SU-DHL-6 (cell line): ENCODE measurements at regions not wholly inside any gene's neighbourhood (a gene's known extent, or its start where the extent isn't known, plus 50 kb on each side); places are given as distances from the start of the nearest gene placed in this dataset.

ENCODE experiments used
- H2AFZ ChIP-seq: fragments of 200-600 bp; sonication (generic); 2 replicates; pipeline ENCODE4 v1.6.1; 2014; ENCODE audit warnings: low read depth, mild to moderate bottlenecking, moderate library complexity, mixed read lengths, antibody characterized with exemption, low read length; ENCODE audit not compliant: severe bottlenecking
- H3F3A ChIP-seq: fragments of 200-600 bp; shearing (Covaris generic); 2 replicates; pipeline ENCODE4 v1.6.0; 2016; ENCODE audit warnings: antibody characterized with exemption, mild to moderate bottlenecking; ENCODE audit not compliant: insufficient read depth
- H3K27ac ChIP-seq: fragments of 200-600 bp; sonication (generic); 2 replicates; pipeline ENCODE4 v1.5.1; 2016; ENCODE audit warnings: low read depth, mild to moderate bottlenecking, low read length, moderate library complexity, mixed read lengths
- H3K27me3 ChIP-seq: fragments of 200-600 bp; sonication (generic), shearing (Covaris generic); 2 replicates; pipeline ENCODE4 v1.6.0; 2014; ENCODE audit warnings: mild to moderate bottlenecking, low read length
- H3K36me3 ChIP-seq: fragments of 200-600 bp; sonication (generic); 2 replicates; pipeline ENCODE4 v1.6.1; 2014; ENCODE audit warnings: mild to moderate bottlenecking, low read length, mixed read lengths
- H3K4me2 ChIP-seq: fragments of 300-600, 200-600 bp; shearing (Covaris generic), sonication (generic); 2 replicates; pipeline ENCODE4 v1.6.0; 2014; ENCODE audit warnings: low read length, low read depth, mild to moderate bottlenecking; ENCODE audit not compliant: poor library complexity, severe bottlenecking
- H3K4me3 ChIP-seq: fragments of 200-600 bp; sonication (generic); 2 replicates; pipeline ENCODE4 v1.5.1; 2014; ENCODE audit warnings: antibody characterized with exemption, low read length, mild to moderate bottlenecking, mixed read lengths; ENCODE audit not compliant: insufficient read depth, poor library complexity, severe bottlenecking
- H3K79me2 ChIP-seq: fragments of 200-600 bp; sonication (generic); 2 replicates; pipeline ENCODE4 v1.6.1; 2014; ENCODE audit warnings: mild to moderate bottlenecking, low read length, moderate library complexity; ENCODE audit not compliant: insufficient read depth
- H3K9ac ChIP-seq: fragments of 200-600 bp; sonication (generic); 2 replicates; pipeline ENCODE4 v1.7.0; 2014; ENCODE audit warnings: mild to moderate bottlenecking, low read length
- H3K9me2 ChIP-seq: fragments of 200-600 bp; sonication (generic); replicated peaks from 2 replicates; pipeline ENCODE4 v1.6.1; 2014; ENCODE audit warnings: low read length; ENCODE audit not compliant: insufficient read depth
- H3K9me3 ChIP-seq: fragments of 200-600 bp; sonication (generic); 2 replicates; pipeline ENCODE4 v1.6.1; 2014; ENCODE audit warnings: low read length, mixed read lengths; ENCODE audit not compliant: insufficient read depth
- H4K20me1 ChIP-seq: fragments of 200-600 bp; sonication (generic); 2 replicates; pipeline ENCODE4 v1.6.1; 2014; ENCODE audit warnings: low read depth, mild to moderate bottlenecking, antibody characterized with exemption, low read length, moderate library complexity, mixed read lengths
- EZH2phosphoT487 ChIP-seq: fragments of 200-600 bp; sonication (generic), shearing (Covaris generic); conservative IDR thresholded peaks from 2 replicates; pipeline ENCODE4 v1.6.1; 2018; ENCODE audit warnings: mild to moderate bottlenecking, antibody characterized with exemption, low read length, moderate library complexity, mixed read lengths
- TF ChIP-seq, protein P1 (sequence below): fragments of 200-600 bp; sonication (generic); IDR thresholded peaks from one replicate; pipeline ENCODE4 v1.5.1; 2017; ENCODE audit warnings: antibody characterized with exemption, mild to moderate bottlenecking, low read length, moderate library complexity; ENCODE audit not compliant: insufficient read depth, poor library complexity, severe bottlenecking

DNA sequence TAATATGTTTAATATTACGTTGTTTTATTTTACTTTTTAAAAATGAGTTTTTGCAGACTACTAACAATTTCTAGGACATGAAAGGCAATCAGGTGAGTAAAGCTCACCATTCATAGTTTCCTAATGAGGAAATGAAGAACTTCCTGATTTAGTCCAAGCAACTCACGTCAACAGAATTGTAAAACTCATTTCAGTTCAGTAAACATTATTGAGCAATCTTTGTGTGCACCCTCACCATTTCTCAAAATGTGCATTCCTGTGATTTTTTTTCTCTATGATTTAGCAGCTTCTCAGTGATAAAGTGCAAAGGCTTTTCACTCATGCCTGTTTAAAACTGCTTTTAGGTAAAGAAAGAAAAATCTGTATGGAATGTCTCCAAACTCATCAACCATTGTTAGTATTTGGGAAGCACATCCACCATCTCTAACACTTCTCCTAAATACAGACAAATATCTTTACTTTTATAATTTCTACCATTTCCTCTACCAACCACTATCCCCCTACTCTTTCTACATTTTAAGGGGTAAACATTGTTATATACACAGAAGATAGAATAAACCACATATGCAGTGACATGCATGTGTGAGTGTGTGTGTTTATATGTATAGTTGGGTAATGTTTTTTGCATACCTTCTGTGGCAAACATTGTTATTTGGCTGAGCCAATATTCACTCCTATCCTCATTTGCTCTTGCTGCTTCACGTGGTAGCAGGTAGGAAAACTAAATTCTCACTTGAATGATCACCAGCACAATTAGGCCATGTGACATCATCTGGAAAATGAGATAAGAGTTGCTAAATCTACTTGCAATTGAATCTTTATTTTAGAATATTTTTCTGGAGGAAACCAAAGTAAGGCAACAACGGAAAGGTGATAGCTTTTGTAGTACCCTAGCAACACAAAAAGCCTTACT lies 54.7 kb upstream of the PRDM8 start:
- H3K4me3 ChIP-seq: no peak overlapping the region
- no peak overlapping the region for H3K9ac ChIP-seq
- TF ChIP-seq, protein P1, sequence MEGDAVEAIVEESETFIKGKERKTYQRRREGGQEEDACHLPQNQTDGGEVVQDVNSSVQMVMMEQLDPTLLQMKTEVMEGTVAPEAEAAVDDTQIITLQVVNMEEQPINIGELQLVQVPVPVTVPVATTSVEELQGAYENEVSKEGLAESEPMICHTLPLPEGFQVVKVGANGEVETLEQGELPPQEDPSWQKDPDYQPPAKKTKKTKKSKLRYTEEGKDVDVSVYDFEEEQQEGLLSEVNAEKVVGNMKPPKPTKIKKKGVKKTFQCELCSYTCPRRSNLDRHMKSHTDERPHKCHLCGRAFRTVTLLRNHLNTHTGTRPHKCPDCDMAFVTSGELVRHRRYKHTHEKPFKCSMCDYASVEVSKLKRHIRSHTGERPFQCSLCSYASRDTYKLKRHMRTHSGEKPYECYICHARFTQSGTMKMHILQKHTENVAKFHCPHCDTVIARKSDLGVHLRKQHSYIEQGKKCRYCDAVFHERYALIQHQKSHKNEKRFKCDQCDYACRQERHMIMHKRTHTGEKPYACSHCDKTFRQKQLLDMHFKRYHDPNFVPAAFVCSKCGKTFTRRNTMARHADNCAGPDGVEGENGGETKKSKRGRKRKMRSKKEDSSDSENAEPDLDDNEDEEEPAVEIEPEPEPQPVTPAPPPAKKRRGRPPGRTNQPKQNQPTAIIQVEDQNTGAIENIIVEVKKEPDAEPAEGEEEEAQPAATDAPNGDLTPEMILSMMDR: no peak
- no peak for TF ChIP-seq EZH2phosphoT487

DNA sequence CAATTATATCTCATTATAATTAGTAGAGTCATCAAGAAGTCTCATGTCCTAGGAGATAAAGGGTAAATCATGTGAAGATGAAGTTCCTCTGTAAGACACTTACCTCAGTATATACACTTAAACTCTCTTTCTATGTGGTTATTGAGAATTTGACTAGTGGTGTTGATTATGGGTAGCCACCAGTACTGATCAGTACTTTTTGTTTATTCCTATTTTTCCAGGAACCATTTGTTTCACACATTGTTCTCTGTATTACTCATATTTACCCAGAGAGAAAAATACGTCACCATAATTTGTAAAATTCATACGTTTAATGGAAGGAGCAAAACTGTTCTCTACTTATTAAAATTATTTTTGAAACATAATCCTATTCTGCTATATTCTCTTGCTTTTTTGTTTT lies 55.8 kb upstream of the PRDM8 start:
- H4K20me1 ChIP-seq: no peaks in the 10 kb centered on the region
- H2AFZ ChIP-seq: no peak overlapping the region
- H3K9ac ChIP-seq: no peak overlapping the region
- no peaks in the 10 kb centered on the region for H3K9me2 ChIP-seq
- H3K9me3 ChIP-seq: no peaks in the 10 kb centered on the region
- no peak overlapping the region for H3K27ac ChIP-seq
- no peaks in the 10 kb centered on the region for H3K79me2 ChIP-seq
- no peak overlapping the region for H3K4me2 ChIP-seq
- no peaks in the 10 kb centered on the region for H3F3A ChIP-seq
- H3K27me3 ChIP-seq: no peaks in the 10 kb centered on the region
- no peaks in the 10 kb centered on the region for H3K36me3 ChIP-seq
- TF ChIP-seq EZH2phosphoT487: no peak
- TF ChIP-seq, protein P1: no peak
- H3K4me3 ChIP-seq: no peak overlapping the region

More for the DNA sequence above, 54.7 kb upstream of the PRDM8 start:
- no peaks in the 10 kb centered on the region for H3K9me3 ChIP-seq
- no peaks in the 10 kb centered on the region for H4K20me1 ChIP-seq
- H3K4me2 ChIP-seq: no peak overlapping the region
- no peak overlapping the region for H3K27ac ChIP-seq
- H3K27me3 ChIP-seq: no peaks in the 10 kb centered on the region
- no peak overlapping the region for H2AFZ ChIP-seq
- no peaks in the 10 kb centered on the region for H3K9me2 ChIP-seq
- no peaks in the 10 kb centered on the region for H3F3A ChIP-seq
- no peaks in the 10 kb centered on the region for H3K36me3 ChIP-seq
- no peaks in the 10 kb centered on the region for H3K79me2 ChIP-seq

DNA sequence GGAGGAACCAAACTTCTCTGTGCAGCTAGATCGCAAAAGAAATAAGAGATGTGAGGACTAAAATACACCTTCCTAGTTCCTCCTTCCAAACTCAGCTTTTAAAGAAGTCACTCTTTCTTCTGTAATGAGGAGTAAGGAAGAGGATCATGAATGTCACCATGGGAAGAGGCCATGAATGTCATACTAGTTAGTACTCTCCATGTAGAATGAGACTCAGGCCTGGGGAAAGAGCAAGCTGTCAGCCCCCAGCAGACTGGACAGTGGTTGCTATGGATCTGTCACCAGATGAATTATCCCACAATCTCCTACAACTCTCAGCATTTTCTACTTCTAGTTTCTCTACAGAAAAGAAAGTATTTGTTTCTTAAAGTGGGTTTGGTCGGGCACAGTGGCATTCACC lies 57.1 kb upstream of the PRDM8 start:
- Histone ChIP-seq H3K4me3 (no peak overlapping the region), H3F3A (no peaks in the 10 kb centered on the region), H3K9me2 (no peaks in the 10 kb centered on the region), H3K4me2 (no peak overlapping the region), H3K36me3 (no peaks in the 10 kb centered on the region), H3K27ac (no peak overlapping the region), H3K9me3 (no peaks in the 10 kb centered on the region), H3K79me2 (no peaks in the 10 kb centered on the region), H3K9ac (no peak overlapping the region), H3K27me3 (no peaks in the 10 kb centered on the region), H2AFZ (no peak overlapping the region), H4K20me1 (no peaks in the 10 kb centered on the region)
- TF ChIP-seq EZH2phosphoT487: no peak
- TF ChIP-seq, protein P1: no peak
